ENCODE measurements at regions not wholly inside any gene's neighbourhood (a gene's known extent, or its start where the extent isn't known, plus 50 kb on each side); places are given as distances from the start of the nearest gene placed in this dataset.
"Not testable (repeated sequence)": the region's sequence is repeated elsewhere in the genome, so short reads cannot be mapped to it uniquely, and the experiment has no call there.

DNA sequence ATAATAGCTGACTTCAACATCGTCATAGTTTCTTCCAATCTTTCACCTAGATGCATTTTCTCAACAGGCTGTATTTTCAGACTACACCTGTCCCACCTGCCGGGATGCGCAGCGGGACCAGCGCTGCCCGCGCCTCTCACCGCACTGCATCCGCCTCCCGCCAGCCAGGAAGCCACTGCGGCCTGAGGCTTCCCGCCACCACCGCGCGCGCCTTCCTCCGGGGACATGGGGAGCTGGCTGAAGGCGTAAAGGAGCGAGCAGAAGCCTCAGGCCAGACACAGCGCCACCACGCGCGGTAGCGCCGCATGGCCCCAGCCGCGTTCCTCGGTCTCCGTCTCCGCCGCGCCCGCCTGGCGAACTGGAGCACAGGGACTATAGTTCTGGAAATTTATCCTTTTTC is 135.7 kb upstream of the TEKT4 start:
- FAIRE-seq: not testable (repeated sequence)

GRCh38 chr2:94737145-94737544 is 134.1 kb upstream of the TEKT4 start:
- FAIRE-seq; DNase-seq (ENCODE audit: low spot score): not testable (repeated sequence)

More for the DNA sequence above, 135.7 kb upstream of the TEKT4 start:
- DNase-seq (ENCODE audit: low spot score): not testable (repeated sequence)

DNA sequence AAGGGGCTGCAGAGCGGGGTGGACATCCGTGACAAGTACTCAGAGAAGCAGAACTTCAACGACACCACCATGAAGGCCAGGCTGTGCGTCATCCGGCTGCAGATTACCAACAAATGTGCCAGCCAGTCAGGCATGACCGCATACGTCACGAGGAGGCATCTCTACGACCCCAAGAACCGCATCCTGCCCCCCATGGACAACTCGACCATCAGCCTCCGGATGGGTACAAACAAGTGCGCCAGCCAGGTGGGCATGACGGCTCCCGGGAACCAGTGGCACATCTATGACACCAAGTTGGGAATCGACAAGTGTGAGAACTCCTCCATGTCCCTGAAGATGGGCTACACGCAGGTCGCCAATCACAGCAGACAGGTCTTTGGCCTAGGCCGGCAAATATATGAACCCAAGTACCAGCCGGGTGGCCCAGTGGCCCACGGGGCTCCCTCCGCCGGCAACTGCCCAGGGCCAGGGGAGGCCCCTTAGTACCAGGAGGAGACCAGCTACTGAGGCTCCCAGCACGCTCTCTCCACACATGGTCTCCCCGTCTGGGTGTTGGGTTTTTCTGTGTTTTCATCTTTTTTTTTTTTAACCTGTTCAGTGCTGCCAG is 133.4 kb upstream of the TEKT4 start:
- DNase-seq (ENCODE audit: low spot score); FAIRE-seq: not testable (repeated sequence)

DNA sequence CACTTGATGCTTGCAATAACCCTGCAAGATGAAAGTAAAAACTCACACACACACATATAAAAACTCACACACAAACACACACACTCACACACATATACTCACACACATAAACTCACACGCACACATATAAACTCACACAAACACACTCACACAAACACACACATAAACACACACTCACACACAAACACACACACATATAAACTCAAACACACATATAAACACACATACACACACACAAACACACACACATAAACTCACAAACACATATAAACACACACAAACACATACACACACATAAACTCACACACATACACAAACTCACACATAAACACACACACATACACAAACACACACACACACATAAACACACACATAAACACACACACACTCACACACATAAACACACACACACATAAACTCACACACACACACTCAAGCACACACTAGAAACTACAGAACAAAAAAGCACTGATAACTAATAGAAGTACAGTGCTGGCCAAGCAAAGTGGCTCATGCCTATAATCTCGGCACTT is 117.7 kb upstream of the TEKT4 start:
- FAIRE-seq (peak; percentile 97), DNase-seq (ENCODE audit: low spot score) (no peak)

GRCh38 chr2:94758546-94758945 is 112.7 kb upstream of the TEKT4 start:
- FAIRE-seq: no peak

GRCh38 chr2:94759211-94759610 is 112.0 kb upstream of the TEKT4 start:
- FAIRE-seq (no peak), DNase-seq (ENCODE audit: low spot score) (peak; percentile 25)

More at GRCh38 chr2:94758546-94758945, 112.7 kb upstream of the TEKT4 start:
- no peak for DNase-seq (ENCODE audit: low spot score)

GRCh38 chr2:94762600-94762999 is 108.6 kb upstream of the TEKT4 start:
- no peak for DNase-seq (ENCODE audit: low spot score)
- FAIRE-seq: no peak

GRCh38 chr2:94763318-94763717 is 107.9 kb upstream of the TEKT4 start:
- peak; percentile 17 for FAIRE-seq
- DNase-seq (ENCODE audit: low spot score): no peak

DNA sequence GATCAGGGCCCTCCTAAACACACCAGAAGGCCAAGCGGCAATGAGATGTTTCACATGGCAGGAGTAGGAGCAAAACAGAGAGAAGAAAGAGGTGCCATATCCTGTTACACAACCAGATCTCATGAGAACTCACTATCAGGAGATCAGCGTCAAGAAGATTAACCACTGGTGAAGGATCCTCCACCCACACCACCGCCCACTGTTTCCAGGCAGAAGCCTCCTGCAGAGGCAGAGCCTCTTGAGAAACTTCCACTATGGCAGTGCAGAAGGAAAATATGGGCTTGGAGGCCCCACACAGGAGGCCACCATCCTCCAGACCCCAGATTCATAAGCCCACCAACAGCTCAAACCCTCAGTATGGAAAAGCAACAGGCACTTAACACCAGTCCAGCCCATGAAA is 106.9 kb upstream of the TEKT4 start:
- DNase-seq (ENCODE audit: low spot score); FAIRE-seq: not testable (repeated sequence)

GRCh38 chr2:94767336-94767735 is 103.9 kb upstream of the TEKT4 start:
- FAIRE-seq (no peak), DNase-seq (ENCODE audit: low spot score) (no peak)

- FAIRE-seq (no peak), DNase-seq (ENCODE audit: low spot score) (no peak)
These were observed 101.5 kb upstream of the TEKT4 start for GRCh38 chr2:94769733-94770132.

GRCh38 chr2:94774851-94775250 is 96.4 kb upstream of the TEKT4 start:
- DNase-seq (ENCODE audit: low spot score) (no peak), FAIRE-seq (no peak)

GRCh38 chr2:94776036-94776435 is 95.2 kb upstream of the TEKT4 start:
- FAIRE-seq: no peak
- no peak for DNase-seq (ENCODE audit: low spot score)

- FAIRE-seq: not testable (repeated sequence)
These were observed 86.1 kb upstream of the TEKT4 start for GRCh38 chr2:94785105-94785504.

DNA sequence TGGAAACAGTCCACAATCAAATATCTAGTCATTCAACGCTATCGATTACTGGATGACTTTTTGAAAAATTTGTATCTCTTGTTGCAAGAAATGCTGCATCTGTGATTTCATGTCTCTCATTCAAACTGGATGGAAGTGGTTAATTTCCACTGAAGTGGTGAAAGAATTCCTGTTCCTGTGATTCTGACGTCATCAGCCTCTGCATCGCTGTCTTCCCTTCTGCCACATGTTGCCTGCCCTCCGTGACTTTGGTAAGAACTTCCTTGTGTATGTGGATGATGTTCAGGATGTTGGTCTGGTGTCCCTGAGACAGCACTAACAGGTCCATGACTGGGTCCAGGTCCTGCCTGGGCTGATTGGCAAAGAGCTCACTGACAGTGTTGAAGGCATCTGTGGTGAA is 84.8 kb upstream of the TEKT4 start:
- not testable (repeated sequence) for FAIRE-seq; DNase-seq (ENCODE audit: low spot score)

More at GRCh38 chr2:94785105-94785504, 86.1 kb upstream of the TEKT4 start:
- not testable (repeated sequence) for DNase-seq (ENCODE audit: low spot score)

DNA sequence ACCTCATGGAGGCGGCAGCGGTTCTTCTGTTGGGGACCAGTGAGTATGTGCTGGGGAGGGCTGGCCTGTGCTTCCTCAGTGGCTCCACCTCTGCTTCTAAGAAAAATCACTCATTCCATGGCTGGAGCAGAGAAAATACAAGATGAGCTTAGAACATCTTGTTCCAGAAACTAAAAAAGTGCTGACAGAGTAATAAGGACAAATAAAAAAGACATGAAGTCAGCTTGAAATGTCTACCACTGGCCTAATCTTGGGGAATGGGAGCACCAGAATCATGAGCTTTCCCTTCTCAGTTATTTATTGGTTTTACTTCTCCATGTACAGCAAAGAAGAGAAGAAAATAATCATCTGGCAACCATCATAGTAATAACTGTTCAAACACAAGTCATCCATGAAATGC is 81.1 kb upstream of the TEKT4 start:
- DNase-seq (ENCODE audit: low spot score); FAIRE-seq: not testable (repeated sequence)

GRCh38 chr2:94797235-94797634 is 74.0 kb upstream of the TEKT4 start:
- peak; percentile 6 for DNase-seq (ENCODE audit: low spot score)
- not testable (repeated sequence) for FAIRE-seq

All from urothelium cell line (cell line).